Endothelial cell of umbilical vein (primary cell): ENCODE measurements at regions not wholly inside any gene's neighbourhood (a gene's known extent, or its start where the extent isn't known, plus 50 kb on each side); places are given as distances from the start of the nearest gene placed in this dataset.

Experiments used
- EZH2 ChIP-seq: IDR thresholded peaks from 2 replicates; pipeline ENCODE4 v1.6.1; 2012; ENCODE audit warnings: borderline replicate concordance, low read depth, mild to moderate bottlenecking, moderate library complexity, low read length, inconsistent platforms; ENCODE audit not compliant: severe bottlenecking
- MYC ChIP-seq: IDR thresholded peaks from one replicate; pipeline ENCODE4 v1.6.1; 2011; ENCODE audit warnings: mild to moderate bottlenecking, low read depth, low read length
- POLR2A ChIP-seq: IDR thresholded peaks from 2 replicates; pipeline ENCODE4 v1.6.1; 2012; ENCODE audit warnings: low read depth, mild to moderate bottlenecking, control low read depth, low read length
- POLR2AphosphoS5 ChIP-seq: IDR thresholded peaks from 2 replicates; pipeline ENCODE4 v1.6.1; 2012; ENCODE audit warnings: low read depth, mild to moderate bottlenecking, control low read depth, low read length, moderate library complexity; ENCODE audit not compliant: insufficient read depth
- TF ChIP-seq, protein P1 (sequence below), 2 donors: IDR thresholded peaks; 1 replicate in 1 of 2; 2 replicates in 1 of 2; pipeline ENCODE4 v1.5.1; 2011; ENCODE audit warnings: low read length in 2 of 2, mild to moderate bottlenecking in 2 of 2, moderate library complexity in 2 of 2, control low read depth in 1 of 2, inconsistent platforms in 1 of 2, low read depth in 1 of 2; ENCODE audit not compliant: insufficient read depth in 1 of 2; ENCODE audit errors: extremely low read depth in 1 of 2

DNA sequence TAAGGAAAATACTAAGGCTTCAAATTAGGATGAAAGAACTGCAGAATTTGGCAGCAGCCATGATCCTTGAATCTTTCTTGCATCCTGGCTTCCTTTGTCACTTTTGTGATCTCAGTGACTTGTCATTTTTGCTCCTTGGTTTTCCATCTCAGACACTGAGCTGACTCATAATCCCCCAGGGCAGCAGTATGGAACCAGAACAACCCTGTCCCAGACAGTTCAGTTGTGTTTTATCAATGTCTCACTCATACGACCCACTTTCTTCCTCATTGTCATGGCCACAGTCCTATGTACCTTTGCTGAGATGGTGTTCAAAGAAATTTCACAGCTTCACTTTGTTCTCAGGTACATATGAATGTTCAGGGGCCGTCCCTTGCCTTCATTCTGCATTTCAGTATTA, 488.5 kb upstream of the BTBD3 start:
- TF ChIP-seq EZH2: no peak
- TF ChIP-seq, protein P1, sequence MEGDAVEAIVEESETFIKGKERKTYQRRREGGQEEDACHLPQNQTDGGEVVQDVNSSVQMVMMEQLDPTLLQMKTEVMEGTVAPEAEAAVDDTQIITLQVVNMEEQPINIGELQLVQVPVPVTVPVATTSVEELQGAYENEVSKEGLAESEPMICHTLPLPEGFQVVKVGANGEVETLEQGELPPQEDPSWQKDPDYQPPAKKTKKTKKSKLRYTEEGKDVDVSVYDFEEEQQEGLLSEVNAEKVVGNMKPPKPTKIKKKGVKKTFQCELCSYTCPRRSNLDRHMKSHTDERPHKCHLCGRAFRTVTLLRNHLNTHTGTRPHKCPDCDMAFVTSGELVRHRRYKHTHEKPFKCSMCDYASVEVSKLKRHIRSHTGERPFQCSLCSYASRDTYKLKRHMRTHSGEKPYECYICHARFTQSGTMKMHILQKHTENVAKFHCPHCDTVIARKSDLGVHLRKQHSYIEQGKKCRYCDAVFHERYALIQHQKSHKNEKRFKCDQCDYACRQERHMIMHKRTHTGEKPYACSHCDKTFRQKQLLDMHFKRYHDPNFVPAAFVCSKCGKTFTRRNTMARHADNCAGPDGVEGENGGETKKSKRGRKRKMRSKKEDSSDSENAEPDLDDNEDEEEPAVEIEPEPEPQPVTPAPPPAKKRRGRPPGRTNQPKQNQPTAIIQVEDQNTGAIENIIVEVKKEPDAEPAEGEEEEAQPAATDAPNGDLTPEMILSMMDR (IDR thresholded peaks at IDR 0.05; ENCODE audit: extremely low read depth in 1 of 2, insufficient read depth in 1 of 2, low read depth in 1 of 2, low read length in 2 of 2): no peak
- TF ChIP-seq POLR2AphosphoS5: no peak
- TF ChIP-seq MYC: no peak
- TF ChIP-seq POLR2A: no peak
